Left kidney (tissue), 1 donor: ENCODE measurements at regions not wholly inside any gene's neighbourhood (a gene's known extent, or its start where the extent isn't known, plus 50 kb on each side); places are given as distances from the start of the nearest gene placed in this dataset.
"Not testable (repeated sequence)": the region's sequence is repeated elsewhere in the genome, so short reads cannot be mapped to it uniquely, and the experiment has no call there.

ENCODE experiments used
- DNase-seq: peaks from one replicate; pipeline ENCODE4 v3.0.0-alpha.2; 2013

GRCh38 chr17:64784353-64785010, 122.4 kb upstream of the SMURF2 start:
- no peak for DNase-seq

GRCh38 chr17:64783556-64784352, 121.6 kb upstream of the SMURF2 start:
- DNase-seq: no peak

DNA sequence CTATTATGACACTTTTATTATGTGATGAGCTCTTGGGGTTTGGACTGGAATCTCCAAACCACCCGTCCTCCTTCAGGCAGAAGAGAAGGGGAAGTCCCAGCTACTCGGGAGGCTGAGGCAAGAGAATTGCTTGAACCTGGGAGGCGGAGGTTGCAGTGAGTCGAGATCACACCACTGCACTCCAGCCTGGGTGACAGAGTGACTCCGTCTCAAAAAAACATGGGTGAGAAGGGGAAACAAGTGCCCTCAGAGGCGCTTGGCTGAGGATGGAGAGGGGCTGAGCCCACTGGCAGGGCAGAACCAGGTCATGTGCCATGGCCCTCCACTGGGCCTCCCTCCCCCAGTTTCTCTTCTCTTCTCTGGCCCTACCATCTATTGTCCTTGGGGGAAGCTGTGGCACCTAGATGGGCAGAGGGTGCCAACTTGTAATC, 120.9 kb upstream of the SMURF2 start:
- no peak for DNase-seq

DNA sequence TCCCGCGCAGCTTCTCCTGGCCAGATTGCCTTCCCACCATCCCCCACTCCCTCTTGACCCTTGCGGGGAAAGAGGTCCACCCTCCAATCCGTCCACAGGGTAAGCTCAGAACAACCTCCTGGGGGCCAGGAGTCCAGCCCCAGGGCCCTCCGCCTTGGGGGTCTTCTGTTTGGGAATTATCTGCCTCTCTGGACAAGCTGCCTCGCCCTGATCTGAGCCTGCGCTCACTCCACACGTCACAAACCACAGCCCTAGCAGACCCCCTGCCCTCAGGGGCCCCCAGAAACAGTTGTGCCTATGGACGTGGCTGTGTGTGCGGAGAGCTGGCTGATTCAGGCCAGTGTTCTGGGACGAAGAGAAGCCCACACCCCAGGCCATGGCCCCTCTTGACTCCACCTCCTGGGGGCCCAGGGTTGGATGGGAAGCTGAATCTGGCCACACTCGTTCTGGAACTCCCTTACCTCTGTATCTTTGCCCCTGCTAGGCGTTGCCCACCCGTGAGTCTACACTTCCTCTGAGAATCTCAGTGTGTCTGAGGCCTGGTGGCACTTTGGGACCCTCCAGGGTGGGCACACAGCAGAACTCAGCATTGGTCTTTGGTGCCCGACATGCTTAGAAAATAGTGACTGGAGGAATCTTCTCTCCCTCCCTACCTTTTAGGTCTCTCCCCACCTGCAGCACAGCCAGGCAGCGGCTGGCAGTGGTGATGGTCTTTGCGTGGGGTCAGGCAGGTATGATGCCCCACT, 119.9 kb upstream of the SMURF2 start:
- DNase-seq: no peak

- peak; percentile 10 for DNase-seq
Measured at GRCh38 chr17:64781014-64781756, 119.1 kb upstream of the SMURF2 start.

DNA sequence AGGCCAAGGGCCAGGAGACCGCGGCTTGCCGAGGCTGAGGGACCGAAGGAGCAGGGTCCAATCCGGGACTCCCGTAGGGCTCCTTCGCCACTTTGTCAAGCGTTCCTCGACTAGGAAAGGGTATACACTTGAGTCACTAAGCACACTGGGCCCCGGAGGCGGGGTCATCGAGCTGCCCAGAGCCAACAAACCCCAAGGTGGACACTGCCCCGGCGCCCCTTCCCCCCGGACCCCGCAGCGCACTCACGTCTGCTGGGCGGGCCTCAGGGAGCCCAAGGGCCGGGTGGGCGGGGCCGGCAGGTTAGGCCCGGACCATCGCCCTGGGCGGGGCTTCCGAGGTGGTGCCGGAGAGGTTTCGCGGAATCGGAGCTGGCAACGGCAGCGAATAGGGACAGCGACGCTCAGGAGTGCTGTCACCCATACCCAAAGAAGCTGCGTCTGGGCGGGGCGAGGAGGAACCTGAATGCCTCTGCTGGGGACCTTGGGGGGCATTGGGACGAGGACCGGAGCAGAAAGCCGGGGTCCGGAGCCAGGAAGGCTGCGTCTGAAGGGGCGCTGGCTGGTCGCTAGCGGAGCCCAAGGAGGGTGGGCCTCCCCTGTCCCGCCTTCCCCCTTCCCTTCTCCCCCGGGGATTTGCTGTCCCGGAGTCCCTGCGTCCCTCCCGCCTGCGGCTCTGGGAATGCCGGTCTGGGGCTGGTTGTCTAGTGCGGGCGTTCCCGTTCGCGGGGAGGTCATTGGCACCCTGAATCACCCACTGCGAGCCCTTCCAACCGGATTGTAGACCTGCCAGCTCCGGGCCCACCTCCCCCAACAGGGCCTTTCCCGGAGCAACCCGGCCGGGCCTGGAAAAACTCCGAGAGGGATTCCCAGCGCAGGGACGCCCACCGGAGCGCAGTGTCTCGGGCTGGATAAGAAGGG, 118.2 kb upstream of the SMURF2 start:
- DNase-seq: peak; percentile 21

GRCh38 chr17:64779376-64780095, 117.4 kb upstream of the SMURF2 start:
- DNase-seq: no peak

DNA sequence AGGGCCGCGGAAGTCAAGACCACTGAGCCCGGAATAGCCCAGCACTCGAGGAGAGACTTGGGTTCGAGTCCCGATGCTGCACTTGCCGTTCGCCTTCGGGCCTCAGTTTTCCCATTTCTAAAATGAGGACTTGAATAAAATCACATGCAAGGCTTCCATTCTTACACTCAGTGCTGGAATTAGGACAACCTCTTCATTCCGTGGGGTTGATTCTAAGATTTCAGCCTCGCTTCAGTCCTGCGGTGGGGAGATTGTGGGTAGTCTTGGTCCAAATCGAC, 116.9 kb upstream of the SMURF2 start:
- not testable (repeated sequence) for DNase-seq

DNA sequence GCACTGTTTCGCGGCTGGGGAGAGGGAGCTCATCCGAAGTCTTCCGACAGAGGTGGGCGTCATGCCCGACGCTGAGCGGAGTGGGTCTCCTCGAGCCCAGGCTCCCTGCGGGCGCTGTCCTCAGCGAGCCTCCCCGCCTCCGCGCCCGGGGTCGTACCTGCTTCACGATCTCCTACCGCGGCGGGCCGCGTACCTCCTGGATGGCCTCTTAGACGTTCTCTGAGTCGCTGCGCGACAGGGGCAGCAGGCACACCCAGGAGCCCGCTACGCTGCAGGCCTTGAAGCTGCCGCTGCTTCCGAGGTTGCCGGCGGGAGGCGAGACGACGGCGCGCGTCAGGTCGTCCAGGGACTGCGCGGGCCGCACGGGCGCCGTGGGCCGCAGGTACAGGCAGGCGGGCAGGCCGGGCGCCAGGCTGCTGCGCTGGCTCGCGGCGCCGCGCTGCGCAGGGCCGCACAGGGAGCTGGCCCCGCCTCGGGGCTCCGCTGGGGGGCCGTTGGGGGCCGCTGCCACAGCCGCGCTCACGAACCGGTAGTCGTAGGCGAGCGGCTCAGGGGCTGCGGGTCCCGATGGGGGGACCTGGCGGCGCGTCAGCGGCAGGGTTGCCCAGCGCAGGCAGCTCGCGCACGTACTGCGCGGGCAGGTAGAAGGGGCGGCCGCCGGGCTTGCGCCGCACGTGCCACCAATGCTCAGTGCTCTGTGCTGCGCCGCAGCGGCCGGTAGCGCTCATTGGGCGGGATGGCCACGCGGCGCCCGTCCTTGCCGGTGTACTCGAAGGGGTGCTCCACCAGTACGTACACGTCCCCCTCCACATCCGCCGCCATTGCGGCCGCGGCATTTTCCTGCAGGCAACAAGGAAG, 116.4 kb upstream of the SMURF2 start:
- DNase-seq: peak; percentile 10

- DNase-seq: peak; percentile 7
Measured at GRCh38 chr17:64777415-64778239, 115.5 kb upstream of the SMURF2 start.

- peak; percentile 75 for DNase-seq
Measured at GRCh38 chr17:64776720-64777414, 114.8 kb upstream of the SMURF2 start.

DNA sequence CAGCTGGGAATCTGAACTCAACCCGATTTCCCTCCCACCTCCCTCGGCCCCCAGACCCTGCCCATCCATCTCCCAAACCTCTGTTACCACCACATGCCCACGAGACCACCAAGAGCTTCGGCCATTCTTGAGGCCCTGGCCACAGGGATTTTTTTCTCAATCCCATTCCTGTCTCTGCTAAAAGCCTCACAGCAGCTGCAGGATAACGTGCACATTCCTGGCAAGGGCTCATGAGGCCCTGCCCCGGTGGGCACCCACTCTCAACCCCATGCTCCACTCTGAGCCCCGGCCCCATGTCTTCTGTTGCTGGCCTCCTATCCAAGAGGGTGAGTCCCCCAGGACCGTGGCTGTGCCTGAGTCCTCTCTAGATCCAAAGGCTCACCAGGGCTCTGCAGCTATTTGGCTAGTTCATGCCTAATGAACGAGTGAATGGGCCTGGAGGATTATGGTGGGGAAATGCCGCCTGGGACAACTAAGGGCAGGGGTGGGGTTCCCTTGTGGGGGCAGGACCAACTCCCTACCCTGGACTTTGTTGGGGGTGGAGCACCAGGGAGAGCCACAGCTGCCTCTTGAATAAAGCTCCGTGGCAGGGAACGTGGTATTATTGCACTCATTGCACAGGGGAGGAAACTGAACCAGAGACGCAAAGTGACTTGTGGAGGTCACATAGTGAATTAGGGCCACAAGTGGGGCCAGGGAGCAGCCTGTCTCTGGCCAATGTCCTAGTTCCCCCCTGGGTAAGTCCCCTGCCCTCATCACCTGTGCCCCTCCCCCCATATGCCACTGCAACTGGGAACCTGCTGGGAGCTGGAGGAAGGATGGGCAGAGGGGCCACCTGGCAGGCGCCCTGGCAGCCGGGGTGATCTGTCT, 113.8 kb upstream of the SMURF2 start:
- DNase-seq: no peak

DNA sequence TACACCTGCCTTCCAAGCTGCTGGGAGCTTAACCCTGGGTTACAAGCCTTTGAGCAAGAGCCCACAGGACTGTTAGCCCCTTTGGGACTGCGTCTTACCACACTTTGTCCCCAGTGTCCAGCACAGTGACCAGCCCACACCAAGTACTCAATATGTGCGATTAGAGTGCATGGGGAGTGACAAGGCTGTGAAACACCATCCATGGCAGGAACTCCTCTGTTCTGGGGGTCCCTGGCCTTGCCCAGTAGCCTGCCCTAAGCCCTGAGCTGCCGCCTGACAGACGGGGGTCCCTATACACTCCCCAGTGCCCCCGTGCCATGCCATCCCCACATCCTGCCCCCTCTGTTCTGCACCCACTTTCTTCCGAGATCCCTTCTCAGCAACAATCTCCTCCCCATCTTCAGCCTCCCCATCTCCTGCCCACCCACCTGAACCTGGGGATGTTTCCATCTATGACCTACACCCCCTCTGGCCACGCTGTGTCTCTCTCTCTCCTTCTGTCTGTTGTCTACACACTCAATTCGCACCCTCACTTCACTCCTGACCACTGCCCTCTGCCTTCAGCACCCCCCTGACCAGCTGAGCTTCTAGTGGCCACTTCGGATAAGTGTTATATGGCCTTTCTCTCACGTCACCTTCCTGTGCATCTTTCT, 112.9 kb upstream of the SMURF2 start:
- no peak for DNase-seq

GRCh38 chr17:64773836-64774761, 112.0 kb upstream of the SMURF2 start:
- DNase-seq: peak; percentile 46

DNA sequence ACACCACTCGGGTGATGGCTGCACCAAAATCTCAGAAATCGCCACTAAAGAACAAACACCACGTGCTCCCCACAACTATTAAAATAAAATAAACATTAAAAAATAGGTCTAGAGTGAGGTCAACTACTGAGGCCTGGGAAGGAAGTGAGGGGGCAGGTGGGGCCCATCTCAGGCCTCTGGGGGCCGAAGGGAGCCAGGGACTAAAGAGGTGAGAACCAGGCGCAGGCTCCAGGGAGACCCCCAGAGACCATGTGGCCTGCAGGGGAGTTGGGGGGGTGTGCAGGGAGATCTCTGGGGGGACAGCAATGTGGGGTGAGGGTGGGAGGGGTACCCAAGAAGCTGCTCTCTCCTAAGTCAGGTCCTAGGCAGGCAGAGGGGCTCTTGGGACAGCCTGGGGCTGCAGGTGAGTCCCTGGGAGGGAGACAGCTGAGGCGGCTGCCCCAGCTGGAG, 111.3 kb upstream of the SMURF2 start:
- no peak for DNase-seq
